Astrocyte (in vitro differentiated cells and primary cell): ENCODE measurements at regions not wholly inside any gene's neighbourhood (a gene's known extent, or its start where the extent isn't known, plus 50 kb on each side); places are given as distances from the start of the nearest gene placed in this dataset.

Experiments used
- DNase-seq: peaks from one replicate; pipeline ENCODE4 v3.0.0-alpha.2; 2010; ENCODE audit warnings: low read depth
- FAIRE-seq: peaks from 2 replicates; lab custom pipeline; 2011; peaks lifted over from hg19 to GRCh38; lab: Jason Lieb, UNC
- H2AFZ ChIP-seq: 2 replicates; pipeline ENCODE4 v1.6.0; 2012; ENCODE audit warnings: low read depth, low read length, inconsistent platforms
- H3K27ac ChIP-seq: 2 replicates; pipeline ENCODE4 v1.5.1; 2011; ENCODE audit warnings: low read depth, low read length, inconsistent platforms
- H3K27me3 ChIP-seq: 2 replicates; pipeline ENCODE4 v1.6.0; 2011; ENCODE audit warnings: low read length, inconsistent platforms; ENCODE audit not compliant: insufficient read depth
- H3K36me3 ChIP-seq: 2 replicates; pipeline ENCODE4 v1.5.1; 2011; ENCODE audit warnings: low read length, inconsistent platforms; ENCODE audit not compliant: insufficient read depth
- H3K4me1 ChIP-seq: 2 replicates; pipeline ENCODE4 v1.5.1; 2011; ENCODE audit warnings: low read length, inconsistent platforms; ENCODE audit not compliant: insufficient read depth
- H3K4me2 ChIP-seq: 2 replicates; pipeline ENCODE4 v1.6.0; 2012; ENCODE audit warnings: low read length, inconsistent platforms
- H3K4me3 ChIP-seq: 2 replicates; pipeline ENCODE4 v1.5.1; 2011; ENCODE audit warnings: low read depth, mild to moderate bottlenecking, low read length, inconsistent platforms; ENCODE audit not compliant: insufficient read depth
- H3K79me2 ChIP-seq: 2 replicates; pipeline ENCODE4 v1.6.0; 2012; ENCODE audit warnings: mild to moderate bottlenecking, low read length, inconsistent platforms; ENCODE audit not compliant: insufficient read depth
- H3K9ac ChIP-seq: 2 replicates; pipeline ENCODE4 v1.6.0; 2012; ENCODE audit warnings: mild to moderate bottlenecking, low read length, inconsistent platforms
- H3K9me3 ChIP-seq: 2 replicates; pipeline ENCODE4 v1.5.1; 2012; ENCODE audit warnings: low read depth, mild to moderate bottlenecking, low read length, inconsistent platforms; ENCODE audit not compliant: insufficient read depth
- H4K20me1 ChIP-seq: 2 replicates; pipeline ENCODE4 v1.6.0; 2012; ENCODE audit warnings: low read length, inconsistent platforms; ENCODE audit not compliant: insufficient read depth
- H3K27ac Mint-ChIP-seq: one replicate; pipeline ENCODE4 v1.8.0; 2021; ENCODE audit warnings: mild to moderate bottlenecking, mixed read lengths; ENCODE audit not compliant: unreplicated experiment
- H3K27me3 Mint-ChIP-seq: one replicate; pipeline ENCODE4 v1.8.0; 2021; ENCODE audit warnings: low read depth, mixed read lengths; ENCODE audit not compliant: unreplicated experiment
- H3K36me3 Mint-ChIP-seq: one replicate; pipeline ENCODE4 v1.8.0; 2021; ENCODE audit warnings: low read depth, mixed read lengths; ENCODE audit not compliant: unreplicated experiment
- H3K4me1 Mint-ChIP-seq: one replicate; pipeline ENCODE4 v1.8.0; 2021; ENCODE audit warnings: low read depth, mixed read lengths; ENCODE audit not compliant: unreplicated experiment
- H3K4me3 Mint-ChIP-seq: one replicate; pipeline ENCODE4 v1.8.0; 2021; ENCODE audit warnings: mild to moderate bottlenecking, moderate library complexity, mixed read lengths; ENCODE audit not compliant: unreplicated experiment
- H3K9me3 Mint-ChIP-seq: one replicate; pipeline ENCODE4 v1.8.0; 2021; ENCODE audit warnings: mild to moderate bottlenecking, mixed read lengths; ENCODE audit not compliant: unreplicated experiment
- EZH2 ChIP-seq: IDR thresholded peaks from 2 replicates; pipeline ENCODE4 v1.6.1; 2012; ENCODE audit warnings: mild to moderate bottlenecking, low read length, inconsistent platforms; ENCODE audit not compliant: insufficient read depth
- TF ChIP-seq, protein P1 (sequence below): IDR thresholded peaks from 2 replicates; pipeline ENCODE4 v1.5.1; 2011; ENCODE audit warnings: low read depth, mild to moderate bottlenecking, inconsistent platforms, low read length, moderate library complexity; ENCODE audit not compliant: insufficient read depth

DNA sequence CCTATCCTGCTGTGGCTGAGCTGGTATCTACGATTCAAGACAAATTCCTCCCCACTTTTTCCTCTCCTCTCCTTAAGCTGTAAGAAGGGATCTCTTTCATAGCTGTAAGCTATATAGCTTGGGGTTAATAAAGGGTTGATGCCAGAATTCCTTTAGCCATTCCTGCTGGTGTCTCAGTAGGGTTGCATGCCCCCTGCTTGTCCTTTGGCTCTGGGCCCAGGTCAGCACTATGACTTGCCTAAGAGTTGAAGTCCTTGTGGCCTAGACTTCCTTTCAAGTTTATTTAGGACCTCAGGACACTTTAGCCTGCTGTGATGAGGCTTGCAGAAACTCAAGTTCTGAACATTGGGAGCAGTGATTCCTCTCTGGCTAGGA is 270.0 kb downstream of the AMY1C start:
- no peak overlapping the region for H3K4me2 ChIP-seq
- no peaks in the 10 kb centered on the region for H4K20me1 ChIP-seq
- no peak overlapping the region for H3K4me3 Mint-ChIP-seq
- no peaks in the 10 kb centered on the region for H3K36me3 ChIP-seq
- H3K9ac ChIP-seq: no peak overlapping the region
- H3K4me1 ChIP-seq: no peaks in the 10 kb centered on the region
- no peak for TF ChIP-seq EZH2
- TF ChIP-seq, protein P1, sequence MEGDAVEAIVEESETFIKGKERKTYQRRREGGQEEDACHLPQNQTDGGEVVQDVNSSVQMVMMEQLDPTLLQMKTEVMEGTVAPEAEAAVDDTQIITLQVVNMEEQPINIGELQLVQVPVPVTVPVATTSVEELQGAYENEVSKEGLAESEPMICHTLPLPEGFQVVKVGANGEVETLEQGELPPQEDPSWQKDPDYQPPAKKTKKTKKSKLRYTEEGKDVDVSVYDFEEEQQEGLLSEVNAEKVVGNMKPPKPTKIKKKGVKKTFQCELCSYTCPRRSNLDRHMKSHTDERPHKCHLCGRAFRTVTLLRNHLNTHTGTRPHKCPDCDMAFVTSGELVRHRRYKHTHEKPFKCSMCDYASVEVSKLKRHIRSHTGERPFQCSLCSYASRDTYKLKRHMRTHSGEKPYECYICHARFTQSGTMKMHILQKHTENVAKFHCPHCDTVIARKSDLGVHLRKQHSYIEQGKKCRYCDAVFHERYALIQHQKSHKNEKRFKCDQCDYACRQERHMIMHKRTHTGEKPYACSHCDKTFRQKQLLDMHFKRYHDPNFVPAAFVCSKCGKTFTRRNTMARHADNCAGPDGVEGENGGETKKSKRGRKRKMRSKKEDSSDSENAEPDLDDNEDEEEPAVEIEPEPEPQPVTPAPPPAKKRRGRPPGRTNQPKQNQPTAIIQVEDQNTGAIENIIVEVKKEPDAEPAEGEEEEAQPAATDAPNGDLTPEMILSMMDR: no peak
- no peak overlapping the region for H3K27ac ChIP-seq
- DNase-seq: no peak
- H3K36me3 Mint-ChIP-seq: no peaks in the 10 kb centered on the region
- no peaks in the 10 kb centered on the region for H3K9me3 Mint-ChIP-seq
- H2AFZ ChIP-seq: no peak overlapping the region
- H3K27ac Mint-ChIP-seq: no peak overlapping the region
- no peaks in the 10 kb centered on the region for H3K79me2 ChIP-seq
- H3K4me1 Mint-ChIP-seq: no peaks in the 10 kb centered on the region
- no peaks in the 10 kb centered on the region for H3K27me3 Mint-ChIP-seq
- FAIRE-seq: no peak
- peaks cover 2% of the 10 kb centered on the region for H3K9me3 ChIP-seq
- H3K4me3 ChIP-seq: no peak overlapping the region
- no peaks in the 10 kb centered on the region for H3K27me3 ChIP-seq

- H3K4me2 ChIP-seq: no peak overlapping the region
- H3K36me3 ChIP-seq: no peaks in the 10 kb centered on the region
- no peaks in the 10 kb centered on the region for H3K9me3 Mint-ChIP-seq
- H3K27ac Mint-ChIP-seq: no peak overlapping the region
- no peak for DNase-seq
- H4K20me1 ChIP-seq: no peaks in the 10 kb centered on the region
- no peak overlapping the region for H3K4me3 ChIP-seq
- no peaks in the 10 kb centered on the region for H3K4me1 ChIP-seq
- no peak for FAIRE-seq
- H3K27ac ChIP-seq: no peak overlapping the region
- TF ChIP-seq EZH2: no peak
- TF ChIP-seq, protein P1: no peak
- H2AFZ ChIP-seq: no peak overlapping the region
- H3K4me1 Mint-ChIP-seq: peaks cover 3% of the 10 kb centered on the region
- no peaks in the 10 kb centered on the region for H3K9me3 ChIP-seq
- no peak overlapping the region for H3K4me3 Mint-ChIP-seq
- no peak overlapping the region for H3K9ac ChIP-seq
- no peaks in the 10 kb centered on the region for H3K27me3 ChIP-seq
- no peaks in the 10 kb centered on the region for H3K79me2 ChIP-seq
- no peaks in the 10 kb centered on the region for H3K36me3 Mint-ChIP-seq
- H3K27me3 Mint-ChIP-seq: no peaks in the 10 kb centered on the region
These were observed 278.8 kb downstream of the AMY1C start for GRCh38 chr1:104028416-104029035.

GRCh38 chr1:104029456-104029970 is 279.8 kb downstream of the AMY1C start:
- no peak overlapping the region for H2AFZ ChIP-seq
- no peaks in the 10 kb centered on the region for H3K36me3 ChIP-seq
- no peaks in the 10 kb centered on the region for H3K79me2 ChIP-seq
- DNase-seq: no peak
- H3K4me3 ChIP-seq: no peak overlapping the region
- no peak for TF ChIP-seq EZH2
- TF ChIP-seq, protein P1: no peak
- Mint-ChIP-seq H3K4me1 (peaks cover 3% of the 10 kb centered on the region), H3K27me3 (no peaks in the 10 kb centered on the region), H3K27ac (no peak overlapping the region), H3K9me3 (no peaks in the 10 kb centered on the region), H3K36me3 (no peaks in the 10 kb centered on the region), H3K4me3 (no peak overlapping the region)
- H3K9ac ChIP-seq: no peak overlapping the region
- H3K9me3 ChIP-seq: no peaks in the 10 kb centered on the region
- no peaks in the 10 kb centered on the region for H3K27me3 ChIP-seq
- no peaks in the 10 kb centered on the region for H3K4me1 ChIP-seq
- H3K27ac ChIP-seq: no peak overlapping the region
- FAIRE-seq: no peak
- no peaks in the 10 kb centered on the region for H4K20me1 ChIP-seq
- H3K4me2 ChIP-seq: no peak overlapping the region
